ENCODE measurements at regions not wholly inside any gene's neighbourhood (a gene's known extent, or its start where the extent isn't known, plus 50 kb on each side); places are given as distances from the start of the nearest gene placed in this dataset.

DNA sequence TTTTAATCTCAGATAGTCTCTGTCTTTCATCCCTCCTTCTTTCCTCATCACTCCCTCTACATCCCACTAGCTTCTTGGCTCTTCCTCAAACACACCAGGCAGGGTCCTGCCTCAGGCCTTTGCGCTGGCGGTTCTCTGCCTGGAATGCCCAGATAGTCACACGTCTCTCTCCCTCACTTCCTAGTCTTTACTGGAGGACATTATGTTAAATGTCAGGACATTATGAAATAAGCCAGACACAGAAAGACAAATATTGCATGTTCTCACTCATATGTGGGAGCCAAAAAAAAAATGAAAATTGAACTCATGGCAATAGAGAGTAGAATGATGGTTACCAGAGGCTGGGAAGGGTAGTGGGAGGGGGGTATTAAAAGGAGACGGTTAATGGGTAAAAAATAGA, 442.0 kb downstream of the MED13L start:
- Histone ChIP-seq H3F3A (ENCODE audit: low read length, unreplicated experiment) (no peaks in the 10 kb centered on the region), H3K79me2 (ENCODE audit: low read length) (no peaks in the 10 kb centered on the region), H3K4me3 (ENCODE audit: low read length) (no peak overlapping the region), H3K27ac (ENCODE audit: low read length) (no peak overlapping the region), H3K27me3 (ENCODE audit: low read length) (no peaks in the 10 kb centered on the region), H3K4me1 (ENCODE audit: insufficient read depth, low read length) (peaks cover 5% of the 10 kb centered on the region), H4K20me1 (ENCODE audit: low read length) (no peaks in the 10 kb centered on the region), H3K4me2 (ENCODE audit: low read length) (no peak overlapping the region), H2AFZ (ENCODE audit: low read length) (no peak overlapping the region), H3K9me3 (ENCODE audit: low read length) (no peaks in the 10 kb centered on the region), H3K36me3 (ENCODE audit: low read depth, low read length) (no peaks in the 10 kb centered on the region), H3K9me2 (replicated peaks; ENCODE audit: low read length) (no peaks in the 10 kb centered on the region), H3K9ac (ENCODE audit: low read length) (no peak overlapping the region)
- no TSS peak for BruUV-seq (replicated peaks)
- CTCF ChIA-PET: no interaction called here
- DNase-seq: no peak
- intact Hi-C loops (cut with micrococcal nuclease): no loop called here
- POLR2A ChIA-PET (ENCODE audit: unreplicated experiment): no interaction called here
- no peak for TF ChIP-seq EZH2 (IDR thresholded peaks at IDR 0.05; ENCODE audit: low read length, unreplicated experiment)
- TF ChIP-seq CTCF (conservative IDR thresholded peaks at IDR 0.05; ENCODE audit: low read depth, low read length): no peak
- no peak for TF ChIP-seq EZH2phosphoT487 (IDR thresholded peaks at IDR 0.05; ENCODE audit: borderline replicate concordance, low read length)
- ATAC-seq: no peak

- no peak overlapping the region for H3K9ac ChIP-seq (ENCODE audit: low read length)
- ATAC-seq: no peak
- POLR2A ChIA-PET (ENCODE audit: unreplicated experiment): no interaction called here
- H3K79me2 ChIP-seq (ENCODE audit: low read length): no peaks in the 10 kb centered on the region
- H3K36me3 ChIP-seq (ENCODE audit: low read depth, low read length): no peaks in the 10 kb centered on the region
- no peaks in the 10 kb centered on the region for H3K9me3 ChIP-seq (ENCODE audit: low read length)
- BruUV-seq (replicated peaks): no TSS peak
- H3K27me3 ChIP-seq (ENCODE audit: low read length): 0 out of 2 replicates have a peak, but pooled peaks cover 3% of the 10 kb centered on the region
- H3K9me2 ChIP-seq (replicated peaks; ENCODE audit: low read length): no peaks in the 10 kb centered on the region
- CTCF ChIA-PET: no interaction called here
- no peaks in the 10 kb centered on the region for H4K20me1 ChIP-seq (ENCODE audit: low read length)
- H3K27ac ChIP-seq (ENCODE audit: low read length): no peak overlapping the region
- intact Hi-C loops (cut with micrococcal nuclease): no loop called here
- H3F3A ChIP-seq (ENCODE audit: low read length, unreplicated experiment): no peaks in the 10 kb centered on the region
- H2AFZ ChIP-seq (ENCODE audit: low read length): no peak overlapping the region
- no peak overlapping the region for H3K4me3 ChIP-seq (ENCODE audit: low read length)
- no peak for DNase-seq
- TF ChIP-seq CTCF (conservative IDR thresholded peaks at IDR 0.05; ENCODE audit: low read depth, low read length) (no peak), EZH2phosphoT487 (IDR thresholded peaks at IDR 0.05; ENCODE audit: borderline replicate concordance, low read length) (no peak), EZH2 (IDR thresholded peaks at IDR 0.05; ENCODE audit: low read length, unreplicated experiment) (no peak)
- H3K4me1 ChIP-seq (ENCODE audit: insufficient read depth, low read length): peaks cover 5% of the 10 kb centered on the region; the same call in 1 of the 2 replicates
- no peak overlapping the region for H3K4me2 ChIP-seq (ENCODE audit: low read length)
Observed at GRCh38 chr12:115833704-115834103, 443.8 kb downstream of the MED13L start.

GRCh38 chr12:115830633-115831032, 446.9 kb downstream of the MED13L start:
- BruUV-seq (replicated peaks): no TSS peak
- CTCF ChIA-PET: no interaction called here
- peak; percentile 28 for DNase-seq

More at GRCh38 chr12:115830633-115831032, 446.9 kb downstream of the MED13L start:
- ATAC-seq: peak; percentile 54
- Histone ChIP-seq H3K4me3 (ENCODE audit: low read length) (no peak overlapping the region), H3K36me3 (ENCODE audit: low read depth, low read length) (no peaks in the 10 kb centered on the region), H3K27me3 (ENCODE audit: low read length) (peaks cover 15% of the 10 kb centered on the region; the same call in 1 of the 2 replicates), H4K20me1 (ENCODE audit: low read length) (no peaks in the 10 kb centered on the region), H3K9me3 (ENCODE audit: low read length) (no peaks in the 10 kb centered on the region), H3K27ac (ENCODE audit: low read length) (no peak overlapping the region), H3K79me2 (ENCODE audit: low read length) (no peaks in the 10 kb centered on the region), H3K9me2 (replicated peaks; ENCODE audit: low read length) (no peaks in the 10 kb centered on the region), H3K9ac (ENCODE audit: low read length) (no peak overlapping the region), H2AFZ (ENCODE audit: low read length) (no peak overlapping the region), H3K4me2 (ENCODE audit: low read length) (no peak overlapping the region), H3F3A (ENCODE audit: low read length, unreplicated experiment) (no peaks in the 10 kb centered on the region), H3K4me1 (ENCODE audit: insufficient read depth, low read length) (peaks cover 5% of the 10 kb centered on the region; the same call in 1 of the 2 replicates)
- POLR2A ChIA-PET (ENCODE audit: unreplicated experiment): no interaction called here
- intact Hi-C loops (cut with micrococcal nuclease): no loop called here
- TF ChIP-seq EZH2 (IDR thresholded peaks at IDR 0.05; ENCODE audit: low read length, unreplicated experiment): no peak
